ENCODE measurements at regions not wholly inside any gene's neighbourhood (a gene's known extent, or its start where the extent isn't known, plus 50 kb on each side); places are given as distances from the start of the nearest gene placed in this dataset.

DNA sequence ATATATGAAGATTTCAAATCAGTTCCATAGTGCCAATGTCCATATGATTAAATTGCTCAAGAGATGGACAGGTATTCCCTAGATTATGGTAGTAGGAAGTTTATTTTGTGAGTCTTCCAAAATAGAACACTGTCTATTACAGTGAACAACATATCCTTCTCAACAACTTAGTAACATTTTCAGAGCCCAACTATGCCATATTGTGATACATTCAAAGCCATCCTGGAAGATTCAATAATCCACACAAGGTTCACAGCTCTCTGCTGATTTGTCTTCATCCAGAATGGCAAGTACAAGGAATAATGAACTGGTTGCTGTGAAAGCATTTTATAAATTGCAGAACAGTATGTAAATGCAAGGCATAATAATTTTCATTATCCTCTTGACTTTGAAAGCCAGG, 213.9 kb downstream of the CHRM2 start:
- no peak for TF ChIP-seq FOSL1 (IDR thresholded peaks at IDR 0.05; ENCODE audit: low read depth)
- TF ChIP-seq POLR2AphosphoS5 (IDR thresholded peaks at IDR 0.05; ENCODE audit: low read depth, low read length), result no peak
- TF ChIP-seq CTCF (IDR thresholded peaks at IDR 0.05 in 2 of 3, conservative IDR thresholded peaks at IDR 0.05 in 1 of 3; ENCODE audit: borderline replicate concordance in 1 of 3, insufficient read depth in 1 of 3, low read depth in 2 of 3, low read length in 2 of 3), result no peak
- no peak for TF ChIP-seq SIN3A (IDR thresholded peaks at IDR 0.05; ENCODE audit: low read depth)
- TF ChIP-seq, protein P1, sequence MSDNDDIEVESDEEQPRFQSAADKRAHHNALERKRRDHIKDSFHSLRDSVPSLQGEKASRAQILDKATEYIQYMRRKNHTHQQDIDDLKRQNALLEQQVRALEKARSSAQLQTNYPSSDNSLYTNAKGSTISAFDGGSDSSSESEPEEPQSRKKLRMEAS (IDR thresholded peaks at IDR 0.05), result no peak
- no peak for TF ChIP-seq POLR2A (IDR thresholded peaks at IDR 0.05; ENCODE audit: borderline replicate concordance, extremely low read depth, insufficient read depth, insufficient read length)
- no peak for TF ChIP-seq EZH2 (IDR thresholded peaks at IDR 0.05)
- no peak for TF ChIP-seq YY1 (IDR thresholded peaks at IDR 0.05; ENCODE audit: extremely low read depth, insufficient replicate concordance, low read depth, low read length)
- TF ChIP-seq ZNF274 (IDR thresholded peaks at IDR 0.05; ENCODE audit: low read depth, low read length), result no peak
- no peak for TF ChIP-seq EZH2phosphoT487 (IDR thresholded peaks at IDR 0.05; ENCODE audit: borderline replicate concordance)
